GM23338 (cell line): ENCODE measurements at regions not wholly inside any gene's neighbourhood (a gene's known extent, or its start where the extent isn't known, plus 50 kb on each side); places are given as distances from the start of the nearest gene placed in this dataset.

Experiments used
- ATAC-seq: fragments of 200-7000 bp; cut with Tn5 transposase; 3 replicates; pipeline ENCODE4 v1.9.1; 2020
- DNase-seq: peaks from one replicate; pipeline ENCODE4 v3.0.0-alpha.2; 2015; ENCODE audit warnings: low spot score
- H2AFZ ChIP-seq: fragments of 200-600 bp; sonication (generic); 2 replicates; pipeline ENCODE4 v1.8.0; 2016; ENCODE audit warnings: antibody characterized with exemption, mild to moderate bottlenecking, moderate library complexity
- H3F3A ChIP-seq: fragments of 200-600 bp; sonication (generic); replicated peaks from 2 replicates; pipeline ENCODE4 v1.8.0; 2017; ENCODE audit warnings: antibody characterized with exemption, mixed run types, low read depth
- H3K27ac ChIP-seq: fragments of 200-600 bp; sonication (generic); 2 replicates; pipeline ENCODE4 v1.6.1; 2016; ENCODE audit warnings: low read depth
- H3K27me3 ChIP-seq: fragments of 200-600 bp; sonication (generic); 2 replicates; pipeline ENCODE4 v1.8.0; 2016; ENCODE audit warnings: mild to moderate bottlenecking, mixed run types, moderate library complexity; ENCODE audit not compliant: insufficient read depth
- H3K36me3 ChIP-seq: fragments of 200-600 bp; sonication (generic); 2 replicates; pipeline ENCODE4 v1.8.0; 2016; ENCODE audit warnings: mild to moderate bottlenecking; ENCODE audit not compliant: insufficient read depth
- H3K4me1 ChIP-seq: fragments of 200-600 bp; sonication (generic); 2 replicates; pipeline ENCODE4 v1.8.0; 2016; ENCODE audit warnings: mild to moderate bottlenecking, moderate library complexity; ENCODE audit not compliant: insufficient read depth
- H3K4me2 ChIP-seq: fragments of 200-600 bp; sonication (generic); 2 replicates; pipeline ENCODE4 v1.7.1; 2017; ENCODE audit warnings: mixed run types
- H3K4me3 ChIP-seq: fragments of 200-600 bp; sonication (generic); 2 replicates; pipeline ENCODE4 v1.6.1; 2016; ENCODE audit warnings: mixed run types
- H3K79me2 ChIP-seq: fragments of 200-600 bp; sonication (generic); replicated peaks from 2 replicates; pipeline ENCODE4 v1.8.0; 2017; ENCODE audit warnings: mild to moderate bottlenecking; ENCODE audit not compliant: insufficient read depth
- H3K9me2 ChIP-seq: fragments of 200-600 bp; sonication (generic); 2 replicates; pipeline ENCODE4 v1.8.0; 2017; ENCODE audit not compliant: insufficient read depth
- H4K20me1 ChIP-seq: fragments of 200-600 bp; sonication (generic); replicated peaks from 2 replicates; pipeline ENCODE4 v1.8.0; 2017; ENCODE audit warnings: mild to moderate bottlenecking; ENCODE audit not compliant: insufficient read depth
- H3K27ac Mint-ChIP-seq: 2 replicates; pipeline ENCODE4 v1.8.0; 2020; ENCODE audit warnings: inconsistent platforms, mild to moderate bottlenecking, moderate library complexity, mixed read lengths
- H3K27me3 Mint-ChIP-seq: 3 replicates; pipeline ENCODE4 v1.8.0; 2022; ENCODE audit warnings: low read depth, mild to moderate bottlenecking, moderate library complexity, mixed read lengths, inconsistent platforms; ENCODE audit not compliant: insufficient read depth, poor library complexity
- H3K36me3 Mint-ChIP-seq: 3 replicates; pipeline ENCODE4 v1.8.0; 2021; ENCODE audit warnings: low read depth, mild to moderate bottlenecking, inconsistent platforms, moderate library complexity, mixed read lengths
- H3K4me1 Mint-ChIP-seq: 3 replicates; pipeline ENCODE4 v1.8.0; 2020; ENCODE audit warnings: mild to moderate bottlenecking, inconsistent platforms, mixed read lengths
- H3K4me3 Mint-ChIP-seq: 3 replicates; pipeline ENCODE4 v1.8.0; 2021; ENCODE audit warnings: moderate library complexity, mild to moderate bottlenecking, inconsistent platforms, mixed read lengths
- H3K9me3 Mint-ChIP-seq: 3 replicates; pipeline ENCODE4 v1.8.0; 2020; ENCODE audit warnings: moderate library complexity, mild to moderate bottlenecking, inconsistent platforms, mixed read lengths
- CREB1 ChIP-seq: fragments of 250-450 bp; sonication (Bioruptor Pico); IDR thresholded peaks from 2 replicates; pipeline ENCODE4 v1.5.0; 2020; ENCODE audit warnings: low read depth, mild to moderate bottlenecking, moderate library complexity
- EZH2phosphoT487 ChIP-seq: fragments of 200-600 bp; sonication (generic); IDR thresholded peaks from one replicate; pipeline ENCODE4 v1.8.1; 2018; ENCODE audit warnings: antibody characterized with exemption; ENCODE audit not compliant: unreplicated experiment
- JUNB ChIP-seq: IDR thresholded peaks from one replicate; pipeline ENCODE4 v1.6.1; 2016; ENCODE audit warnings: antibody characterized with exemption; ENCODE audit not compliant: unreplicated experiment
- NANOG ChIP-seq: IDR thresholded peaks from 2 replicates; pipeline ENCODE4 v1.6.1; 2016; ENCODE audit warnings: antibody characterized with exemption, borderline replicate concordance
- POLR2AphosphoS5 ChIP-seq: IDR thresholded peaks from 2 replicates; pipeline ENCODE4 v1.6.1; 2016; ENCODE audit warnings: antibody characterized with exemption, low read depth
- STAT1 ChIP-seq: IDR thresholded peaks from one replicate; pipeline ENCODE4 v1.6.1; 2016; ENCODE audit warnings: antibody characterized with exemption; ENCODE audit not compliant: unreplicated experiment
- ZNF114 ChIP-seq: fragments of 250-450 bp; sonication (Bioruptor Pico); IDR thresholded peaks from 2 replicates; pipeline ENCODE4 v1.5.0; 2020; ENCODE audit warnings: mild to moderate bottlenecking, moderate library complexity
- ZNF331 ChIP-seq: fragments of 250-450 bp; sonication (Bioruptor Pico); IDR thresholded peaks from 2 replicates; pipeline ENCODE4 v1.5.0; 2020; ENCODE audit warnings: low read depth, mild to moderate bottlenecking, moderate library complexity
- TF ChIP-seq, protein P1 (sequence below): IDR thresholded peaks from 2 replicates; pipeline ENCODE4 v1.6.1; 2016; ENCODE audit warnings: antibody characterized with exemption
- TF ChIP-seq, protein P2 (sequence below), 2 experiments: fragments of 200-600 bp in 1 of 2; sonication (generic) in 1 of 2; conservative IDR thresholded peaks; 2 replicates each; pipeline versions ENCODE4 v1.5.1 to v1.6.1; 2016 to 2017; ENCODE audit warnings: antibody characterized with exemption in 2 of 2, low read depth in 2 of 2, mild to moderate bottlenecking in 2 of 2, moderate library complexity in 1 of 2
- TF ChIP-seq, protein P3 (sequence below): IDR thresholded peaks from one replicate; pipeline ENCODE4 v1.6.1; 2018; ENCODE audit warnings: antibody characterized with exemption; ENCODE audit not compliant: unreplicated experiment

DNA sequence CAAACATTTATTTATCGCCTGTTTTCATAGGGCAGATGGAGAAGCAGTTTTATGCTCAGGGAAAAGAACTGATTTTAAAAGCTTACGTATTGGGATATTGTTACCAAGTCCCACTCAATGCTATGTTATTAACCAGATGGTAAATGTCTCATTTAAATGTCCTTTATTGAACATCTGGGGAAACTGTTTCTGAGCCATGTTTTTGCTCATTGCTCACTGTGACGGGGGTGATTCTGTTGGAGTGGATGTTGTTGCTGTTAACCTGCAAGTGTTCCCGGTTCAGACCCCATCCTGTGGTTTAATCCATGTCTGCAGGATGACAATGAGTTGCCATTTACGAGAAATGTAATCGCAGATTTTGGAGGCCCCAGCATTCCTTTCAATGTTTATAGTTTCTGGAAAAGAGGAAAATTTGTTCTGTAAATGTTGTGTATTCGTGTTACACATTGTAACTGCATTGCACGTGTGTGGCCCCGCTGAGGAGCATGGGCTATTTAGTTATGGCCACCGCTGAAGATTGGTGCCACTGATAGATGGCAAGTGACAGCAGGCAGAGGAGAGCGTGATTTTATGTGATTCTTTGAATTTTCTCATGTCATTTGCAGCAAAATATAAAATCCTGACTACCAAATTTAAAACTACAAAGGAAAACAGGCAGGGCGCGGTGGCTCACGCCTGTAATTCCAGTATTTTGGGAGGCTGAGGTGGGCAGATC is 174.8 kb upstream of the COPS8 start:
- ATAC-seq, result no peak

More for the DNA sequence above, 174.8 kb upstream of the COPS8 start:
- H3K36me3 ChIP-seq, result no peaks in the 10 kb centered on the region
- no peaks in the 10 kb centered on the region; the same call in 1 of the 2 replicates for H3K9me2 ChIP-seq
- no peak overlapping the region for H3K4me3 Mint-ChIP-seq
- no peak overlapping the region for H3K4me2 ChIP-seq
- H3K9me3 Mint-ChIP-seq, result no peaks in the 10 kb centered on the region
- no peaks in the 10 kb centered on the region for H3K79me2 ChIP-seq
- no peaks in the 10 kb centered on the region for H3K4me1 ChIP-seq
- no peaks in the 10 kb centered on the region for H4K20me1 ChIP-seq
- TF ChIP-seq POLR2AphosphoS5 (no peak), ZNF114 (CRISPR knock-in tag) (no peak), ZNF331 (CRISPR knock-in tag) (no peak), STAT1 (no peak), JUNB (no peak), EZH2phosphoT487 (no peak), CREB1 (CRISPR knock-in tag) (no peak), NANOG (no peak)
- TF ChIP-seq, protein P1, sequence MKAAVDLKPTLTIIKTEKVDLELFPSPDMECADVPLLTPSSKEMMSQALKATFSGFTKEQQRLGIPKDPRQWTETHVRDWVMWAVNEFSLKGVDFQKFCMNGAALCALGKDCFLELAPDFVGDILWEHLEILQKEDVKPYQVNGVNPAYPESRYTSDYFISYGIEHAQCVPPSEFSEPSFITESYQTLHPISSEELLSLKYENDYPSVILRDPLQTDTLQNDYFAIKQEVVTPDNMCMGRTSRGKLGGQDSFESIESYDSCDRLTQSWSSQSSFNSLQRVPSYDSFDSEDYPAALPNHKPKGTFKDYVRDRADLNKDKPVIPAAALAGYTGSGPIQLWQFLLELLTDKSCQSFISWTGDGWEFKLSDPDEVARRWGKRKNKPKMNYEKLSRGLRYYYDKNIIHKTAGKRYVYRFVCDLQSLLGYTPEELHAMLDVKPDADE, result no peak
- TF ChIP-seq, protein P2, sequence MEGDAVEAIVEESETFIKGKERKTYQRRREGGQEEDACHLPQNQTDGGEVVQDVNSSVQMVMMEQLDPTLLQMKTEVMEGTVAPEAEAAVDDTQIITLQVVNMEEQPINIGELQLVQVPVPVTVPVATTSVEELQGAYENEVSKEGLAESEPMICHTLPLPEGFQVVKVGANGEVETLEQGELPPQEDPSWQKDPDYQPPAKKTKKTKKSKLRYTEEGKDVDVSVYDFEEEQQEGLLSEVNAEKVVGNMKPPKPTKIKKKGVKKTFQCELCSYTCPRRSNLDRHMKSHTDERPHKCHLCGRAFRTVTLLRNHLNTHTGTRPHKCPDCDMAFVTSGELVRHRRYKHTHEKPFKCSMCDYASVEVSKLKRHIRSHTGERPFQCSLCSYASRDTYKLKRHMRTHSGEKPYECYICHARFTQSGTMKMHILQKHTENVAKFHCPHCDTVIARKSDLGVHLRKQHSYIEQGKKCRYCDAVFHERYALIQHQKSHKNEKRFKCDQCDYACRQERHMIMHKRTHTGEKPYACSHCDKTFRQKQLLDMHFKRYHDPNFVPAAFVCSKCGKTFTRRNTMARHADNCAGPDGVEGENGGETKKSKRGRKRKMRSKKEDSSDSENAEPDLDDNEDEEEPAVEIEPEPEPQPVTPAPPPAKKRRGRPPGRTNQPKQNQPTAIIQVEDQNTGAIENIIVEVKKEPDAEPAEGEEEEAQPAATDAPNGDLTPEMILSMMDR (conservative IDR thresholded peaks at IDR 0.05; ENCODE audit: low read depth in 2 of 2), result no peak
- TF ChIP-seq, protein P3, sequence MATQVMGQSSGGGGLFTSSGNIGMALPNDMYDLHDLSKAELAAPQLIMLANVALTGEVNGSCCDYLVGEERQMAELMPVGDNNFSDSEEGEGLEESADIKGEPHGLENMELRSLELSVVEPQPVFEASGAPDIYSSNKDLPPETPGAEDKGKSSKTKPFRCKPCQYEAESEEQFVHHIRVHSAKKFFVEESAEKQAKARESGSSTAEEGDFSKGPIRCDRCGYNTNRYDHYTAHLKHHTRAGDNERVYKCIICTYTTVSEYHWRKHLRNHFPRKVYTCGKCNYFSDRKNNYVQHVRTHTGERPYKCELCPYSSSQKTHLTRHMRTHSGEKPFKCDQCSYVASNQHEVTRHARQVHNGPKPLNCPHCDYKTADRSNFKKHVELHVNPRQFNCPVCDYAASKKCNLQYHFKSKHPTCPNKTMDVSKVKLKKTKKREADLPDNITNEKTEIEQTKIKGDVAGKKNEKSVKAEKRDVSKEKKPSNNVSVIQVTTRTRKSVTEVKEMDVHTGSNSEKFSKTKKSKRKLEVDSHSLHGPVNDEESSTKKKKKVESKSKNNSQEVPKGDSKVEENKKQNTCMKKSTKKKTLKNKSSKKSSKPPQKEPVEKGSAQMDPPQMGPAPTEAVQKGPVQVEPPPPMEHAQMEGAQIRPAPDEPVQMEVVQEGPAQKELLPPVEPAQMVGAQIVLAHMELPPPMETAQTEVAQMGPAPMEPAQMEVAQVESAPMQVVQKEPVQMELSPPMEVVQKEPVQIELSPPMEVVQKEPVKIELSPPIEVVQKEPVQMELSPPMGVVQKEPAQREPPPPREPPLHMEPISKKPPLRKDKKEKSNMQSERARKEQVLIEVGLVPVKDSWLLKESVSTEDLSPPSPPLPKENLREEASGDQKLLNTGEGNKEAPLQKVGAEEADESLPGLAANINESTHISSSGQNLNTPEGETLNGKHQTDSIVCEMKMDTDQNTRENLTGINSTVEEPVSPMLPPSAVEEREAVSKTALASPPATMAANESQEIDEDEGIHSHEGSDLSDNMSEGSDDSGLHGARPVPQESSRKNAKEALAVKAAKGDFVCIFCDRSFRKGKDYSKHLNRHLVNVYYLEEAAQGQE, result no peak
- no peak overlapping the region for H2AFZ ChIP-seq
- H3K27me3 ChIP-seq, result no peaks in the 10 kb centered on the region
- no peak overlapping the region for H3K27ac Mint-ChIP-seq
- no peaks in the 10 kb centered on the region for H3K27me3 Mint-ChIP-seq
- no peaks in the 10 kb centered on the region for H3K36me3 Mint-ChIP-seq
- peaks cover 6% of the 10 kb centered on the region; the same call in 2 of the 3 replicates for H3K4me1 Mint-ChIP-seq
- H3K4me3 ChIP-seq, result no peak overlapping the region
- no peak for DNase-seq
- H3F3A ChIP-seq, result no peaks in the 10 kb centered on the region
- H3K27ac ChIP-seq, result no peak overlapping the region
